A673 (cell line): ENCODE measurements at regions not wholly inside any gene's neighbourhood (a gene's known extent, or its start where the extent isn't known, plus 50 kb on each side); places are given as distances from the start of the nearest gene placed in this dataset.

Source experiments
- BruUV-seq: library from RNA; stranded (reverse); fragments of 400-500 nt; replicated peaks from 2 replicates; lab custom pipeline; 2021; lab: Mats Ljungman, UMichigan
- CTCF ChIA-PET: fragments of 300-600 bp; sonication (Branson Sonifier 250); formaldehyde crosslinking; loops from one replicate; lab custom pipeline; 2022; ENCODE audit warnings: antibody characterized with exemption; lab: Charles Lee
- POLR2A ChIA-PET: fragments of 300-600 bp; sonication (Branson Sonifier 250); formaldehyde crosslinking; loops from one replicate; lab custom pipeline; 2022; ENCODE audit warnings: antibody characterized with exemption; ENCODE audit not compliant: low non-redundant PET; lab: Charles Lee
- DNase-seq: peaks from one replicate; pipeline ENCODE4 v3.0.0-alpha.2; 2015; ENCODE audit warnings: low spot score
- H3K27ac ChIP-seq: fragments of 200-600 bp; sonication (generic); 2 replicates; pipeline ENCODE4 v1.5.1; 2016; ENCODE audit warnings: mixed run types, low read depth, mild to moderate bottlenecking, mixed read lengths, antibody characterized with exemption, low read length; ENCODE audit not compliant: poor library complexity, severe bottlenecking
- H3K27me3 ChIP-seq: fragments of 200-600 bp; sonication (generic); replicated peaks from 2 replicates; pipeline ENCODE4 v1.6.1; 2017; ENCODE audit warnings: mixed run types, low read depth, mild to moderate bottlenecking, mixed read lengths, antibody characterized with exemption, low read length; ENCODE audit not compliant: insufficient read depth, poor library complexity
- H3K36me3 ChIP-seq: fragments of 200-600 bp; sonication (generic); 2 replicates; pipeline ENCODE4 v1.6.1; 2016; ENCODE audit warnings: mixed run types, mild to moderate bottlenecking, mixed read lengths, antibody characterized with exemption, low read length; ENCODE audit not compliant: insufficient read depth, poor library complexity, severe bottlenecking
- H3K4me1 ChIP-seq: fragments of 200-600 bp; sonication (generic); 2 replicates; pipeline ENCODE4 v1.6.1; 2017; ENCODE audit warnings: mixed run types, mild to moderate bottlenecking, mixed read lengths, antibody characterized with exemption, low read length; ENCODE audit not compliant: insufficient read depth, poor library complexity, severe bottlenecking
- H3K4me3 ChIP-seq: fragments of 200-600 bp; sonication (generic); 2 replicates; pipeline ENCODE4 v1.5.1; 2016; ENCODE audit warnings: low read depth, mixed run types, mild to moderate bottlenecking, mixed read lengths, low read length; ENCODE audit not compliant: poor library complexity, severe bottlenecking
- H3K9me3 ChIP-seq: fragments of 200-600 bp; sonication (generic); 2 replicates; pipeline ENCODE4 v1.6.1; 2016; ENCODE audit warnings: mixed run types, low read depth, mild to moderate bottlenecking, mixed read lengths, antibody characterized with exemption, low read length; ENCODE audit not compliant: poor library complexity, severe bottlenecking
- CTCF ChIP-seq: fragments of 300-800, 200-600 bp; sonication (generic); conservative IDR thresholded peaks from 2 replicates; pipeline ENCODE4 v1.5.1; 2017; ENCODE audit warnings: low read depth, mild to moderate bottlenecking, antibody characterized with exemption, low read length, moderate library complexity, mixed read lengths
- EZH2 ChIP-seq: fragments of 200-600 bp; sonication (generic); IDR thresholded peaks from 2 replicates; pipeline ENCODE4 v1.6.1; 2017; ENCODE audit warnings: borderline replicate concordance, low read depth, mild to moderate bottlenecking, mixed read lengths, antibody characterized with exemption, low read length; ENCODE audit not compliant: poor library complexity, severe bottlenecking
- intact Hi-C: fragments of 100-400 bp; cut with micrococcal nuclease; formaldehyde crosslinking; loops from one replicate; pipeline ENCODE4 v1.10.0; 2022; ENCODE audit not compliant: unreplicated experiment

- ChIA-PET CTCF (no interaction called here), POLR2A (no interaction called here)
- H3K9me3 ChIP-seq, result no peaks in the 10 kb centered on the region
- no peak overlapping the region for H3K27ac ChIP-seq
- no peaks in the 10 kb centered on the region for H3K36me3 ChIP-seq
- H3K4me1 ChIP-seq, result no peaks in the 10 kb centered on the region
- H3K4me3 ChIP-seq, result no peak overlapping the region
- no TSS peak for BruUV-seq
- DNase-seq, result no peak
- intact Hi-C loops, result no loop called here
- TF ChIP-seq EZH2 (no peak), CTCF (no peak)
- H3K27me3 ChIP-seq, result no peaks in the 10 kb centered on the region
Observed at GRCh38 chr10:123398180-123398591, 244.0 kb downstream of the BUB3 start.

- H3K9me3 ChIP-seq, result no peaks in the 10 kb centered on the region
- BruUV-seq, result no TSS peak
- H3K27me3 ChIP-seq, result no peaks in the 10 kb centered on the region
- intact Hi-C loops, result no loop called here
- H3K27ac ChIP-seq, result no peak overlapping the region
- DNase-seq, result no peak
- ChIA-PET CTCF (no interaction called here), POLR2A (no interaction called here)
- no peak overlapping the region for H3K4me3 ChIP-seq
- no peaks in the 10 kb centered on the region for H3K36me3 ChIP-seq
- TF ChIP-seq EZH2 (no peak), CTCF (no peak)
- no peaks in the 10 kb centered on the region for H3K4me1 ChIP-seq
Observed at GRCh38 chr10:123398756-123399155, 244.6 kb downstream of the BUB3 start.

GRCh38 chr10:123399276-123399839 lies 245.2 kb downstream of the BUB3 start:
- no peaks in the 10 kb centered on the region for H3K4me1 ChIP-seq
- H3K4me3 ChIP-seq, result no peak overlapping the region
- peaks cover under 1% of the 10 kb centered on the region for H3K9me3 ChIP-seq
- BruUV-seq, result no TSS peak
- no peak overlapping the region for H3K27ac ChIP-seq
- intact Hi-C loops, result no loop called here
- POLR2A ChIA-PET, result no interaction called here
- no peak for DNase-seq
- TF ChIP-seq EZH2, result no peak
- TF ChIP-seq CTCF, result no peak
- no peaks in the 10 kb centered on the region for H3K36me3 ChIP-seq
- CTCF ChIA-PET, result no interaction called here
- H3K27me3 ChIP-seq, result no peaks in the 10 kb centered on the region
